ENCODE measurements at regions not wholly inside any gene's neighbourhood (a gene's known extent, or its start where the extent isn't known, plus 50 kb on each side); places are given as distances from the start of the nearest gene placed in this dataset.

- ATAC-seq, result no peak
Measured at GRCh38 chr5:37900692-37901091, 60.9 kb upstream of the GDNF start.

GRCh38 chr5:37899037-37899436 lies 59.2 kb upstream of the GDNF start:
- ATAC-seq, result no peak

GRCh38 chr5:37896159-37896558 lies 56.3 kb upstream of the GDNF start:
- no peak for ATAC-seq

- ATAC-seq, result no peak
Measured at GRCh38 chr5:37893434-37894134, 53.7 kb upstream of the GDNF start.

GRCh38 chr5:37892586-37892985 lies 52.7 kb upstream of the GDNF start:
- ATAC-seq, result no peak

GRCh38 chr5:37891832-37892231 lies 52.0 kb upstream of the GDNF start:
- no peak for ATAC-seq

- ATAC-seq, result no peak
Measured at GRCh38 chr5:37889612-37890317, 49.9 kb upstream of the GDNF start.
